ENCODE measurements at regions not wholly inside any gene's neighbourhood (a gene's known extent, or its start where the extent isn't known, plus 50 kb on each side); places are given as distances from the start of the nearest gene placed in this dataset.

DNA sequence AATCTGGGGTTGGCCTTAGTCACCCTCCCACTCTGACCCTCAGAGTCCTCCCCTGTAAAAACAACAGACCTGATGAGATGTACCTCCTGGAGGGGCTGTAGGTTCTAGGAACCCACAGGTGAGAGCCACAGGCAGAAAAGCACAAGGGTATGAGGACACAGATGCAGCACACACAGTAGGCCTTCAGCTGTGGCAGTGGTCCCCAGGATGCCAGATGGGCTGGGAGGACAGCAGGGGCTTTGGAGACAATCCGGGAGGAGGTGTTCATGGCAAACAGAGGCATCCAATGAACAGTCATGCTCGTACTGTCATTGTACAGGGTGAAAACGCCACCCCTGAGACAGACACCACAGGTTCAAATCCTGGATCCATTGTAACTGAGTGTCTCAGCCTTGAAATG is 463.1 kb downstream of the MATN1 start:
- no peak for DNase-seq

DNA sequence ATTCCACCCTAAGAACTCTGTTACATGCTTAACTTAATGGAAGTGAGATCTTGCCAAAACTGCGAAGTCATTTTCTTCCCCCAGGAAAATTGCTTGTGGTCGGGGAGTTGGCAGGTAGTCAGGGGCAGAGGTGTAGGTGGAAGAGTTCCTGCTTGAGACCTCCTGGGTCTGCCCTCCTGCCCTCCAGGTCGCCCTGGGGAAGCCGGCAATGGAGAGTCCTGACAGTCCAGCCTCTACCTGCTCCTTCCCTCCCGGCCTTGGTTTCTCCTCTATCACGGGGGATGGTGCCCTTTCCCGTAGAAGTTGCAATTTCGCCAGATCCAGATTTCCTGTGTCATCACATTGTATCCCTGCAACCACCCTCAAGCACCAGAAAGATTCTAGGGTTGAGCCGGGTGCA is 463.8 kb downstream of the MATN1 start:
- DNase-seq: no peak

DNA sequence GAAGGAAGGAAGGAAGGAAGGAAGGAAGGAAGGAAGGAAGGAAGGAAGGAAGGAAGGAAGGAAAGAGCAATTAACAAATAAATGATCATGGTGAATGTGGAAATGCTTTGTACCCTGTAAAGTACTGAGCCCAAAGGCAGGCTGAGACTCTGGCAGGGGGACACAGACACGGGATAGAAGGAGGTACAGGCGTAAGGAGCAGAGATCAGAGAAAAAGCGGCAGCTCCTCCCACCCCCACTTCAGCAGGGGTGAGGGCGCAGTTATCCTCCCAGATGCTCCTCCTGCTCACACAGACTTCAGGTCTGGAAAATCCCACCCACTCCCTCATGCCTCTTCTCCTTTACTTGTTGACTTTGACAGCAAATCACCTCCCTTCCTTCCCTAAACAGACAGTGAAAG is 464.5 kb downstream of the MATN1 start:
- no peak for DNase-seq

DNA sequence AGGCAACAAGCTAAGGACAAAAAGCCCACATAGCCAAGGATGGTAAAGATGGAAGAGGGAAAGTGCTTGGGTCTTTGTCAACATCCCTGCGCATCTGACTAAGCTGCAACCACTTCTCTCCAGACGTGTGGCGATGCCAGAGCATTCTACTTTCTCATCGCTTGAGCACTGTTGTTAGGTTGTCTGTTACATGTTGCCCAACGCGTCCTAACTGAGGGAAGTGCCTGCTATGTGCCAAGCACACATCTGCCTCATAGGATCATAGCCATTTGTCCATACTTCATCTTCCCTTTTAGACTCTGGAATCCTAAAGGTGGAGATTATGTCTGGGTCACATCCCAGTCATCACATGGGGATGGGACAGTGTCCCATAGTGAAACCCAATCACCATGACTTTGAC is 464.9 kb downstream of the MATN1 start:
- no peak for DNase-seq

DNA sequence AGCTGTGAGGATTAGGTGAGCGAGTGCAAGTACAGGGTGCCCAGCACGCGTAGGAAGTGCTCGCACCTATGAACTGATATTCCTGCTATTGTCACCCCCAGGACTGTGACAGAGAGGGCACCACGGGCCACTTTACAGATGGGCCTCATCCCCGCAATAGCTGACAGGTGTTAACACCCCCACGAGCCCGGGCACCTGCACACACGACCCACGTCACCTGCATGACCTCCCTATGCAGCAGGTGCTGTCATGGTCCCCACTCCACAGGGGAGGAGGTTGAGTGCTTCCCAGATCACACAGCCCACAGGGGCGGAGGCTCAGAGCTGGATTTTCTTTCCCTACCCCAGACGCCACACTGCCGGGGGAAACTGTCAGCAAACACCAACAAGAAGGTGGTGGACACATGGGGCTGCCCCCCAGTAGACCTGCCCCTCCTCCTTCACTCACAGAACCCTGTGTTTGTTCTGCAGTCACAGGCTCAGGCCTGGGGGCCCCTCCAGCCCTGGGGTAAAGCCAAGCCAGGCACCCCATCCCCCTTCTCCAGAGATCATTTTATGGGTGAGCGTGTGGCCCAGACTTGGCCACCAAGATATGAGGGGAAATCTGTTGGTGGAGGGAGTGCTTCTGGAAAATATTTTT is 465.5 kb downstream of the MATN1 start:
- no peak for DNase-seq

DNA sequence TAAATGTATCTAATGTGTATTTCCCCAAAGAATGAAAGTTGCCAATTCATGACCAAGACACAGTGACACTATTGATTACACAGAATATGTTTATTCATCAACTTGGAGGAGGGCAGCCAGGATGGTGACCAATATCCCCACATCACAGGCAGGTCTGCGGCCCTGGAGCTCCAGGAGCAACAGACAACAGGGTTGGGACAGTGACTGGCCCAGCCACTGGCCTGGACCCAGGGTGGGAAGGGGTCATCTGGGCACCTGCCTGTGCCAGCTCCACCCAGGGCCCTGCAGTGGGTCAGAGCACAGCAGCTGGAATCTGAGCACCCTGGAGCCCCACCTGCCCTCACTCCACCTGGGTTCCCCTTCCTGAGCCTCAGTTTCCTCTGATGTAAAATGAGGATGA is 466.1 kb downstream of the MATN1 start:
- no peak for DNase-seq

DNA sequence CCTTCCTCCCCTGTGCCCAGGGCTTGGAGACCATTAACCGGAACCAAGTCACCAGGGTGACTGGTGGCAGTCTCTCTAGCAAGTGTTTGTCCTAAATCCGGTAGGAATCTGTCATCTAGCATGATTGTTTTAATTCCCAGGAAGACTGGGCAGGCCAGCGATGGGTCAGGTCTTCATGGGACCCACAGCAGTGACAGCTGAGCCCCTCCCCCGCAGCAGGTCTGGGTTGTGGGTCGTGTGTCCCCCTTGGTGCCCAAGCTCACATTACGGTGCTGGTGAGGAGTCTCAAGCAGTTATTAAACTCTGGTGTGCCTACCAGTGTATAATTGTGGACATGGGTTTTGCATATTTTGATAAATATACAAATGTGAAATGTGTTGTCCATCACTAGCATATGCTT is 466.5 kb downstream of the MATN1 start:
- no peak for DNase-seq

DNA sequence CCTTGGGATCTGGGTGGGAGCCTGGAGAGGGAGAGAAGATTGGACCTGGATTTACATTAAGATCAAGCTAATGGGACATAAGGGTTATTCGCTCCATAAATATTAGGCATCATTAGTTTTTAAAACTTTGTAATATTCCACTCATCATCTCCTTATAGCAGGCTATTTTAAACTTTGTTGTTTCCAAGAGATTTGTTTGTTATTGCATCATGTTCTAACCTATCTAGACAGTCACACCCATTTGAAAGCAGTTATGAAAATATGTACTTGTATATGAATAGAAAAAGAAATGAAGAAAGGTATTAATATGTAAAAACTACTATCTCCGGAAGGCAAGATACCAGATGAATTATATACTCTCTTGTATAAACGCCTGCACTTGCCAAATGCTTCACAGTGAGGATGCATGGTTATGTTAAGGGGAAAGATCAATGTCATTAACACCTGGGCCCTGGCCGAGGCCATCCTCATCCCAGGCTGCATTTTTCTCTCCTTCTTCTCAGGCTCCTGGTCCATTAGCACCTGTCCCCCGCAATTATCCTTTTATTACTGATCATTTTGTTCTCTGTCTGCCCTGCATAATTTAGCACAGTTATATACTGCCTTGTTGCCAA is 468.2 kb downstream of the MATN1 start:
- DNase-seq: no peak

DNA sequence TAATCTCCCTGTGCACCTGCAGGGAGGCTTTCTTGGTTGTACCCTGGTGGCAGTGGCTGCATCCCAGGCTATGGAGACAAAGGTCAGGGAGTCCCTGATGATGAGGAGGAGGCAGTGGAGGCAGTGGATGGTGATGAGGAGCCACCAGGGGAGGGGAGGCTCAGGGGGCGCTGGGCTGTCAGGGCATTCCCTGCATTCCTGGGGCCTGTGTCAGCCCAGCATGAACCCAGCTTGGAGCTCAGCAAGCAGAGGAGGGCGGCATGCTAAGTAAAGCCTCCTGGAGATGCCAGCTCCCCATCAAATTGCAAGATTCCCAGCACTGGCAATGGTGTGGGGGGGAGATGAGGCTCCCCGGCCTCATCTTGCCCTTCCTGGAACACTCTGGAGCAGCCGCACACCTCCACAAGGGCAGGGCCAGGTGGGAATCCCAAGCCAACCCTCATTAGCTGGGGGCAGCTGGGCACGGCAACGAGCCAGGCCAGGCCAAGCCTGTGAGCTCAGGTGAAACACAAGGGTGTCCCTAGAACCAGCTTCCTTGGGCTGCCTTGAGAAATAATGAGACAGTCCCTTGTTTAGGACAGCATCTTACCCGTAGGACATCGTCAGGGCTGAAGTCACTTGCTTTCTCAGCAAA is 469.5 kb downstream of the MATN1 start:
- DNase-seq: no peak

DNA sequence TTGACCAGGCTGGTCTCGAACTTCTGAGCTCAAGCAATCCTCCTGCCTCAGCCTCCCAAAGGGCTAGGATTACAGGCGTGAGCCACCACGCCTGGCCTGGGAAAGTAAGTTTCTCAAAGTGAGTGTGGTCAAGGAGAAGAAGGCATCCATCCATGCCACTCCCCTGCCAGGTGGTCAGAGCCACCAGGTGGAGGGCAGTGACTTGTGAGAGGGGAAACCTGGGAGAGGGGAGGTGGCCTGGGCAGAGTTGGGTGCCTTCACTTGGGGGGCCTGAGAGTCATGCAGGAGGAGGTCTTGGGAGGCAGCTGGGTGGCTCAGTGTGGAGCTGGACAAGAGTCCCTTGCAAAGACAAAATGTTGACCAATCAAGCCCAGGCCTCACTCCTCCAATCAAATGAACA is 470.0 kb downstream of the MATN1 start:
- DNase-seq: no peak

DNA sequence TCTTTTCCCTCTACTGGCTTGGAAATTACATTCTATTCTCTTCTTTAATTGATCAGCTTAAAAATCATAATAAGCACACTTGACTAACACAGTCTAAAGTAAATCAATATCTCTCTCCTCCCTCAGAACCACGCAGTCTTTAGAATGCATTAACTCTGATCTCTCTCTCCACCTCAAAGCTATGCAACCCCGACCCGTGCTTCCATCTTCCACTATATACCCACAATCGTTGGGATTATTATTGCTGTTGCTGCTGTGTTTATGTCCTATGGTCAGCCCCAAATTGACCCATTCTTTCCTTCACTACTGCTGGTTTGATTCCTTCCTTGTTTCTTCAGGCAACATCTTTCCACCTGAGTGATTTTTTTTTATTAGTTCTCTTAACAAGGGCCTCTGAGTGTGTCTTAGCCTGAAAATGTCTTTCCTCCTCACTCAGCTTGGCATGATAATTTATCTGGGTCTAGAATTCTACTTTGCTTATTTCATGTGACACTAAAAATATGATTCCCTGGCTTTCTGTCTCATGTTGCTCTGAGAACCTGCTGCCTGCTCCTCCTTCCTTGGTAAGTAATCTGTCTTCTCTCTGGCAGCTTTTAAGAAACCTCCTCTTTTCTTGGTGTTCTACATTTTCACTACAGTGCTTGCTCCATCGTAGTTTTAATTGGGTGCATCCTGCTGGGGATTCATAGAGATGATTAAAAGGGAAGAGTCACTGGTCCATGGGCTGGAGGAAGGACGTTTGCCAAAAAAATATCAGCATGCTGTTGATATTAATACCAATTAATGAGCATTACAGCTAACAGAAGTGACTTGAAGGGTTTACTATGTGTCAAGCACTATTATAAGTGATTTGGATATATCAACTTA is 472.2 kb downstream of the MATN1 start:
- no peak for DNase-seq

DNA sequence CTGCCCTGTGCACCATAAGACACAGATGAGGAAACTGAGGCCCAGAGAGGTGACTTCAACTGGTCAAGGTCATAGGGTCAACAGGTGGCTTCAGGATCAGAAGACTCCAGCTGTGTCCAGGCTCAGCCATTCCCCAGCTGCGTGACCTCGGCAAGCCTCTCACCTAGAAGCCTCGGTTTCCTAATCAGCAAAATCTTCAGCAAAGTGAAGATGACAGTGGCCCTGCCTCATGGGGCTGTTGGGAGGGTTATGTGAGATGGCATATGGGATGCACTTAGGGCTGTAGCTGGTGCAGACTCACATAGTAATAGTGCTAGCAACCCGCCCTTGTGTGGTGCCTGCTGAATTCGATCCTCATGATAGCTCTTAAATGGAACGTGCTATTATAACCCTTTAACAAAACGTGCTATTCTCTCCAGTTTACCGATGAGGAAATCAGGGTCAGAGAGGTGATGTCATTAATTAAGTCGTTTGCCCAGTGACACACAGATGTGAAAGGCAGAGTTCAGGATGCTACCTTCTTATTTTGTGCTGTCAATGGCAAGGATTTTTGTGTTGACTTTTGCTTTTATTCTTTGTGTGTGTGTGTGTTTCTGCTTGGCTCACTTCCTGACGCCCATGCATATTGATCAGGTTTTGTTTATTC is 472.9 kb downstream of the MATN1 start:
- no peak for DNase-seq

DNA sequence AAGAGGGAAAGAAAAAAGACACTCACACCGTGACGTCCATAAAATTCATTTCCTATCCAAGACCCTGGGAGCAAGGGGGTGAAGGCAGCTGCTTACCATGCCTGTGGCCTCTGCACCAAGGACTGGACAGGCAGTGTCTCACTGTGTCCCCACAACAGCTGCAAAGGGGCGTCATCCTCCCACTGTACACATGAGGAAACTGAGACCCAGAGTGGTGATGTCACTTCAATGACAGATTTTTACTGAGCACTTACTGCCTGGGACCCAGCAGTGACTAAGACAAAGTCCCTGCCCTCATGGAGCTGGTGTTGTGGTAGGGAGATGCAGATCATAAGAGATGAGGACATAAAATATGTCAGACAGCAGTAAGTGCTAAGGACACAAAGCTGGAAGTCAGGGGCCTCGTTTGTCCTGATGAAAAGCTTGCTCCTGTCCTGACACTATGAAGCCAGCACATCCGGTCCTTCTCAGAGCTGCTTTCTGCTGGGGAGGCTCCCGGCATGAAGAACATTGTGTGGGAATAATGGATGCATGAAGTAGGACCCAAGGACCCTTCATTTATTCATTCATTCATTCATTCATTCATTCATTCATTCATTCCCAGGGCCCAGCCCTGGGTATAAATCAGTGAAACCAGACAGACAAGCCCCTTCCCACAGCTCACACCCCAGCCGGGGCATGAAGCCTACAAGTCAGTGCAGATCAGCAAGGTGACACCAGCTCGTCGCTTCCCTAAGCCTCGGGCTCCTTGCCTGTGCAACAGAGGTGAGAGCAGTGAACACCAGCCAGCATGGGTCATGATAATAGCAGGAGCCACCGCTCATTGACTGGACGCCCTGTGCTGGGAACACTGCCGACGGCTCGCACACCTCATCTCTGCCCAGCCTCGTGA is 473.7 kb downstream of the MATN1 start:
- no peak for DNase-seq

DNA sequence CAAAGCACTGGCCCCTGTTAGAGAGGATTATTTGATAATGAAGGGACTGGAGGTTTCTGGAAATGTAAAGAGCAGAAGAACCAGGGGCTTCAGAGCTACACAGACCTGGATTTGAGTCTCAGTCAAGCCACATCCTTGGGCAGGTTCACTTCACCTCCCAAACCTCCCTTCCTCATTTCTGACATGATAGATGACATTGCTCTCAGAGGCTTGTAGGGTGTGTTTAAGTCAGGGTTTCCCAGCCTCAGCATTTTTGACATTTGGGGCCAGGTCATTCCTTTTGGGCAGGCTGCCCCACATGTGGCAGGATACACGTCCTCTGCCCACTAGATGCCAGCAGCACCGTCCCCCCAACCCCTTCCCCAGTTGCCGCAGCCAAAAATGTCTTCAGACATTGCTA is 474.6 kb downstream of the MATN1 start:
- no peak for DNase-seq

DNA sequence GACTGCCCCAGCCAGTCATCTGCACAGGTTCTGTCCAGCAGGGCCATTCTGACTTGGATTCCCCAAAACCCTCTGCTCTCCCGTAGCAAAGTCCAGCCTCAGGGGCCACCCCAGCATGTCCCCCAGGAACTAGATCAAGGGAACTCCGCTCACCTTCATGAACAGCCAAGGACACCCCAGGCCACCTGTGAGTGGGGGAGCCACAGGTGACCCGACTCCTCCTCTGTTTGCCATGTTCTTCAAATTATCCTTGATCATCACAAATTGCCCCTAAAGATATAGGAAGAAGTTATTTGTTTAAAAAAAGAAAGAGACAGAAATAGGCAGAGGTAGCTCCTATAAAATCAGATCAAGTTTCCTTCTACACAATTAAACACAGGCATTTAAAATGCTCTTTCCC is 475.0 kb downstream of the MATN1 start:
- no peak for DNase-seq

DNA sequence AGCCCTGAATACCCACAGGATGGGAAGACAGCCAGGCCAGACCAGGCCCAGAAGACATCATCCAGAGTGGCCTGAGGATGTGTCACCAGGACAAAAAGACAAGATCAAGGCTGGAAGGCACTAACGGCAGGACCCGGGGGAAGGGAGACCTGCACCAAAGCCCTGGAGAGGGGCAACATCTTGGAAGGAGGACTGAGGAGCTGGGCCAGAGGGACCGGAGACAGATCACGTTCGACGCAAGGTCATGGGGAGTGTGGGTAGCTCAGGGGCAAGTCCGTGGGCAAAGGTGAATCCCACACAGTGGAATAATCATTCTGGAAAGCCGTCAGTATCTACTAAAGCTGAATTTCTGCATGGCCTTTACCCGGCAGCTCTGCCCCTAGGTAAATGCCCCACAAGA is 478.6 kb downstream of the MATN1 start:
- no peak for DNase-seq

DNA sequence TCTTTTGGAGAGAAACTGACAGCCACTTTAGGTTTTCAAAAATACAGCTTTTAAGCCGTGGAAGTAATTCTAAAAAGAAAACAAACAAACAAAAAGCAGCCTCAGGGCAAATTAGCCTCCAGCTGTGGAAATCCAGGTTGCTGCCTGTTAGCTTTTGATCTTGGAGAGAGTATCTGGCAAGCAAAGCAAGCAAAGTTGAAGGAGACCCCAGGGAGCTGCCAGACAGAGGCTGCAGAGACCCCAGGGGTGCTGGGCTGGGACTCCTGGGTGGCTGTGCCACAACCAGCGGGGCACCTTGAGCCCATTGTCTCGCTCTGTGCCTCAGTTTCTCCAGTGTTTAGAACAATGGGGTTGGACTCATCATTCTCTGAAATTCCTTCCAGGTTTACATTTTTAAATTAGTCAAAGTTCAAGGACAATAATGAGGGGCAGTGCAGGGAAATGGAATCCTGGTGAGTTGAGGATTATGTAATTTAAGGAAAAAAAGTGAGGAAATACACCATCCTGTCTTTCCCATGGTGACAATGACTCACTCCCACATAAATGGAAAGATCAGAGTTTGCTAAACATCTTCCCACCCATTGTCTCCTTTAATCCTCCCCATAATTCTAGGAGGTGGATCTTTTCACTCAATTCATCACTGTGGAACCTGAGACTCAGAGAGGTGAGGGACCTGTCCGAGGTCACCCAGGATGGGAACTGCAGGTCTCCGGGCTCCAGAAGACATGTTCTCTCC is 480.5 kb downstream of the MATN1 start:
- DNase-seq: no peak

DNA sequence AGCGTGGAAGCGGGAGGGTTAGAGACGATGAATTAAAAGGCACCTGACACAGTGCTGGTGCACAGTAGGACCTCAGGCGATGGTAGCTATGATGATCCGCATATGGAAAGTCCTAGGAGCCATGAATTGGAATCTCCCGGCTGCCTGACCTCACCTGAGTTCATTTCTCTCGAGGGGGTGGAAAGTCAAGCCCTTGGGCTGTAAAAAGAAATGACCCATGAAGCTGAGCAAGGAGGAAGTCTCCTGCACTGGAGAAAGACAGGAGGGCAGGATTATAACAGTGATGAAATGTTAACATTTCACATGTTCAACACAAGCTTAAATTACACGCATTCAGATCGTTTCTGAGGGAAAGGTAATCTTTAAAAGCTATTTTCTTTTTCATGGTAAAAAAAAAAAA is 481.2 kb downstream of the MATN1 start:
- DNase-seq: no peak

DNA sequence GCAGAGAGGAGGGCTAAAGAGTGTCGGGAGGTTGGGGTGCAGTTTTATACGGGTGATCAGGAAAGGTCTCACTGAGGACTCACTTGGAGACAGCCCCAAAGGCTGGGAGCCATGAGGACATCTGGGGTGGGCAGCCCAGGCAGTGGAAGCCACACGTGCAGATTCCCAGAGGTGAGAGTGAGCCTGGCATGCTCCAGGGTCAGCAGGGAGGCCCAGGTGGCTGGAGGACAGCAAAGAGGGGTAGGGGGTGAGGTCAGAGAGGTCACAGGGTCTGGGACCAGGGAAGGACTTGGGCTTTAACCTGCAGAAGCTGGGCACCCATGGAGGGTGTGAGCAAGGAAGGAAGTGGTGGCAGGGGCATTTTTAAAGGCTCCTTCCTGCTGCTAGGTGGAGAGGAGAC is 481.7 kb downstream of the MATN1 start:
- no peak for DNase-seq

DNA sequence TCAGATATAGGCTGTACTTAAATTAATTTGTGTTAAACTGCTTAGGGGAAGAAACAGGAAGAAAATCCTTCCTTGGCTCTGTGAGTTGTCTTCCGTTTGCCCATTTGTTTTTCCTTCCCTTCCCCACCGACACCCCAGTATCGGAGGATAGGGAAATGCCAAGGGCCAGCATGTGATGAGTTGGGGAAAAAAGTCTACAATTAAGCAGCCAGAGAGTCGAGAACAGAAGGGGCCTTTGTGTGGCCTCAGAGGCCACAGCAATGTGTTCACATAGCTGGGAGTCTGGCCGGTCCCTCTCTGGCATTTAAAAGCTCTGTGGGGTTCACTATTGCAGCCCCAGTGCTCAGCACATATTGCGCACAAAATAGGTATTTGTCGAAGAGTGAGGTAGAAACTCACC is 489.3 kb downstream of the MATN1 start:
- DNase-seq: no peak

DNA sequence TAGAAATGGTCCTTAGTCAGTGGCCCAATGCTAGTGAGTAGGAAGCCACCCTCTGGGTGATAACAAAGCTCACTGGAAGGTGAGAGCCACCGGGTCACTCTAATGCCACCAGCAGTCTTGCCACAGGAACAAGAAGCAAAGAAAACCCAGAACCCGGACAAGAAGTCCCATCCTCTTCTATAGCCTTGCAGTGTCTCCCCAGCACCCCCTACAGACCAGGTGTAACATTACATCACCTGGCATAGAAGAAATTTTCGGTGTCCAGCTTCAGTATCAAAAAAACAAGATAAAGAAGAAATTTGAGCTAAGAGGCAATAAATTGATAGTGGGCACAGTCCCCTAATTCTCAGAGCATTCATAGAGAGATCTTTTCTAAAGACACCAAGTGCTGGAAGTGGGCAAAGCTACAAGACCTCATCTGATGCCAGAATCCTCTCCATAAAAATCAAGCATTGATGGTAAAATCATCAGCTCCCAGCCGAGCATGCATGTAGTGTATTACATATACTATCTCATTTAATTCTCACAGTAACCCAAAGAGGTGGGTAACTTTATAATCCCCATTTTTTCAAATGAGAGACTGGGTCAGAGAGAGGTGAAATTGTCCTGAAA is 491.0 kb downstream of the MATN1 start:
- peak; percentile 30 for DNase-seq

Data from CD4-positive, alpha-beta T cell treated with Interleukin-17A for 1 hour (primary cell).